Stomach (tissue), 4 donors: ENCODE measurements at regions not wholly inside any gene's neighbourhood (a gene's known extent, or its start where the extent isn't known, plus 50 kb on each side); places are given as distances from the start of the nearest gene placed in this dataset.
A peak's percentile ranks its signal among the peaks of the same experiment; 100 is the strongest.

Source experiments
- CTCF ChIP-seq, 7 experiments: fragments of 450-650 bp in 4 of 7; fragments of 200-600 bp in 3 of 7; sonication (generic) in 3 of 7; IDR thresholded peaks; one replicate each; pipeline ENCODE4 v1.5.1; 2016 to 2019; ENCODE audit warnings: antibody characterized with exemption in 7 of 7, control low read depth in 2 of 7, mild to moderate bottlenecking in 1 of 7
- EP300 ChIP-seq: sonication (generic); formaldehyde crosslinking; IDR thresholded peaks from one replicate; pipeline ENCODE4 v1.6.1; 2017; ENCODE audit warnings: antibody characterized with exemption
- POLR2A ChIP-seq, 4 donors: fragments of 450-650 bp; IDR thresholded peaks; one replicate each; pipeline ENCODE4 v1.6.1; 2016; ENCODE audit warnings: antibody characterized with exemption in 4 of 4, control low read depth in 2 of 4, mild to moderate bottlenecking in 1 of 4, moderate library complexity in 1 of 4
- POLR2AphosphoS5 ChIP-seq, 3 donors: sonication (generic); formaldehyde crosslinking; IDR thresholded peaks; one replicate each; pipeline ENCODE4 v1.6.1; 2016; ENCODE audit warnings: antibody characterized with exemption in 3 of 3

- TF ChIP-seq CTCF (IDR thresholded peaks at IDR 0.05), result no peak
- TF ChIP-seq POLR2A (IDR thresholded peaks at IDR 0.05), result no peak
- TF ChIP-seq POLR2AphosphoS5 (IDR thresholded peaks at IDR 0.05), result peak in 1 of 3 donors; percentile 49
- no peak for TF ChIP-seq EP300
These were observed 210.6 kb downstream of the IKZF2 start for GRCh38 chr2:212940816-212941215.
